ENCODE measurements at regions not wholly inside any gene's neighbourhood (a gene's known extent, or its start where the extent isn't known, plus 50 kb on each side); places are given as distances from the start of the nearest gene placed in this dataset.

DNA sequence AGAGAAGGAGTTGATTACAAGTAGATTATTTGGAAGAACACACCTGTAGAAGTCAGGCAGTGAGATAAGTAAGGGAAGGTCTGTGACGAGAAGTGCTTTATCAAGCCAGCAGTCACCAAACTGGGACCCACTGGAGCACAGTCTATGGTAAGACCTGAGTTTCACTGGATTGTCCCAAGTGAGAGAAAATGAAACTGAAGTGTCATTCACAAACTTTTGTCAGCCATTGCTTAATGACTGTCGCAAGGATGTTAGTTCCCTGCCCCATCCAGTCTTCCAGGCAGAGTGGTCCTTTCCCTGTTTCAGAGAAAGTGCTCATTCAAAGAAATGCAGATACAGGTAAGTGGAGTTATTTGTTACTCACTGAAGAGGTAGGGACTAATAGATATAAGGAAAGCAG lies 728.0 kb upstream of the TENM4 start:
- WGBS, 2 donors, result 88 to 90% methylated on average over 2 of the region's 2 CpGs
- no peak overlapping the region for H3K4me3 ChIP-seq
- no peaks in the 10 kb centered on the region for H3K36me3 ChIP-seq
- DNase-seq (no peak), ATAC-seq (ENCODE audit: low FRiP score in 2 of 2) (no peak)
- H3K9me3 ChIP-seq, result peaks cover 0 to 4% (median 0%) of the 10 kb centered on the region in 4 donors
- no peaks in the 10 kb centered on the region for H3K4me1 ChIP-seq
- TF ChIP-seq, protein P1, sequence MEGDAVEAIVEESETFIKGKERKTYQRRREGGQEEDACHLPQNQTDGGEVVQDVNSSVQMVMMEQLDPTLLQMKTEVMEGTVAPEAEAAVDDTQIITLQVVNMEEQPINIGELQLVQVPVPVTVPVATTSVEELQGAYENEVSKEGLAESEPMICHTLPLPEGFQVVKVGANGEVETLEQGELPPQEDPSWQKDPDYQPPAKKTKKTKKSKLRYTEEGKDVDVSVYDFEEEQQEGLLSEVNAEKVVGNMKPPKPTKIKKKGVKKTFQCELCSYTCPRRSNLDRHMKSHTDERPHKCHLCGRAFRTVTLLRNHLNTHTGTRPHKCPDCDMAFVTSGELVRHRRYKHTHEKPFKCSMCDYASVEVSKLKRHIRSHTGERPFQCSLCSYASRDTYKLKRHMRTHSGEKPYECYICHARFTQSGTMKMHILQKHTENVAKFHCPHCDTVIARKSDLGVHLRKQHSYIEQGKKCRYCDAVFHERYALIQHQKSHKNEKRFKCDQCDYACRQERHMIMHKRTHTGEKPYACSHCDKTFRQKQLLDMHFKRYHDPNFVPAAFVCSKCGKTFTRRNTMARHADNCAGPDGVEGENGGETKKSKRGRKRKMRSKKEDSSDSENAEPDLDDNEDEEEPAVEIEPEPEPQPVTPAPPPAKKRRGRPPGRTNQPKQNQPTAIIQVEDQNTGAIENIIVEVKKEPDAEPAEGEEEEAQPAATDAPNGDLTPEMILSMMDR (IDR thresholded peaks at IDR 0.05), result no peak
- TF ChIP-seq POLR2A (IDR thresholded peaks at IDR 0.05) (no peak), EP300 (IDR thresholded peaks at IDR 0.05) (no peak), POLR2AphosphoS5 (IDR thresholded peaks at IDR 0.05) (no peak)
- H3K27me3 ChIP-seq, result no peaks in the 10 kb centered on the region
- H3K27ac ChIP-seq, result no peak overlapping the region

DNA sequence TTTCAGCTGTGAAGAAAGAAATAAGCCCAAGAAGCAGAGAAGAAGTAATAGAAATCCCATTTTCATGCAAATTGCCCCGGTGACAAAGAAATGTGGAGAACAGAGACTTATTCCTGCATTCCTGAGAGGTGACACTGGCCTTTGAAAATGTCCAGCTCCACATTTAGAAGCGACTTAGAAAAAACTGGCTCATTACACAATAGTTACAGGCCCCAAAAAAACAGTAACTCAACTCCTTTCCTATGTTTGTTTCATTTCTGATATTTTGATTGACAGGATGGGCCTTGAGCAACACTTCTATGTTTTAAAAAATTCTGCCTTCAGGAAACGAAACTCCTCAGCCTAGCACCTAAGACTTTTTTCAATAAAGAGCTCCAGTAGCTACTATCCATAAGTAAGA lies 726.9 kb upstream of the TENM4 start:
- Histone ChIP-seq H3K27me3 (no peaks in the 10 kb centered on the region), H3K4me3 (no peak overlapping the region), H3K27ac (no peak overlapping the region), H3K36me3 (no peaks in the 10 kb centered on the region), H3K4me1 (no peaks in the 10 kb centered on the region), H3K9me3 (peaks cover 0 to 4% (median 0%) of the 10 kb centered on the region in 4 donors)
- no peak for DNase-seq
- 41 to 42% methylated on average over 3 of the region's 3 CpGs for WGBS, 2 donors
- TF ChIP-seq POLR2AphosphoS5 (IDR thresholded peaks at IDR 0.05) (no peak), EP300 (IDR thresholded peaks at IDR 0.05) (no peak), POLR2A (IDR thresholded peaks at IDR 0.05) (no peak)
- TF ChIP-seq, protein P1 (IDR thresholded peaks at IDR 0.05), result no peak
- no peak for ATAC-seq (ENCODE audit: low FRiP score in 2 of 2)

DNA sequence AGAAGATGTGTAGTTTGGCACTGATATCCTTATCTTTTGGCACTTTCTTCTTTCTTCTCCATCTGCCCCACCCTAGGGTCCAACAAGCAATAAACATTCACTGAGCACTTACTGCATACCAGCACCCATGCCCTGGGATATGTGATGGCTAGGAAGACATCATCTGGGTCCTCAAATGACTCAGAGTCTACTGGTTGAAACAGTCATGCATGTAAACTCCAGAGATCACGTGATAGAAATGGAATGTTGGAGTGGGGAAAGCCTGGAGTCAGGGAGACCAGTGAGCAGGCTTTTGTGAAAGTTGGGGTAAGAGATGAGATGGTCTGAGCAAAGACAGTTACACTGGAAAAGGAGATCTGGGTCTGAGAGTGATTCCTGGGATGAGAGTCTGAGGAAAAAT lies 724.9 kb upstream of the TENM4 start:
- TF ChIP-seq POLR2A (IDR thresholded peaks at IDR 0.05), result no peak
- TF ChIP-seq, protein P1 (IDR thresholded peaks at IDR 0.05), result no peak
- no peak for TF ChIP-seq EP300 (IDR thresholded peaks at IDR 0.05)
- TF ChIP-seq POLR2AphosphoS5 (IDR thresholded peaks at IDR 0.05), result no peak
- ATAC-seq (ENCODE audit: low FRiP score in 2 of 2), result no peak
- 23 to 76% methylated on average over 1 of the region's 1 CpG for WGBS, 2 donors
- Histone ChIP-seq H3K9me3 (peaks cover 0 to 4% (median 0%) of the 10 kb centered on the region in 4 donors), H3K36me3 (no peaks in the 10 kb centered on the region), H3K4me1 (no peaks in the 10 kb centered on the region), H3K27me3 (no peaks in the 10 kb centered on the region), H3K4me3 (no peak overlapping the region), H3K27ac (no peak overlapping the region)
- no peak for DNase-seq

DNA sequence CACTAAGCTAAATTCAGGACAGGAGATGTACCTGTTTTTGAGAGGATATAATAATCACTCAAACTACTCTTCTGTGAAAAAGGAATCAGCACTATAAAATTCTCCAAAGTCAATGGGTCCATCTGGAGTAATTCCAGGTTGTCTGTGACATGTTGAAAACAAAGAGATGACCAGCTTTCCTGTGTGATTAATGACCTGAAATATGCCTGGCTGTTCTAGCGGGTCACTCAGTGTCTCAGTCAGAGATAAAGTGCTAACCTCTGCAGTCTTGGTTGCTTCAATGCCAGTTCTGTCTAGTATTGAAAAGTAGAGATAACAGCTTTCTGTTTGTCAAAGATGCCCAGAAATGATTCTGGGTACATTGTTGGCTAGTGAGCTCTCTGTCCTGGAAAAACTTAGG lies 722.6 kb upstream of the TENM4 start:
- H3K9me3 ChIP-seq, result no peaks in the 10 kb centered on the region
- H3K27me3 ChIP-seq, result no peaks in the 10 kb centered on the region
- H3K4me3 ChIP-seq, result no peak overlapping the region
- H3K4me1 ChIP-seq, result no peaks in the 10 kb centered on the region
- H3K27ac ChIP-seq, result no peak overlapping the region
- no peak for DNase-seq
- H3K36me3 ChIP-seq, result no peaks in the 10 kb centered on the region
- ATAC-seq (ENCODE audit: low FRiP score in 2 of 2), result no peak
- TF ChIP-seq, protein P1 (IDR thresholded peaks at IDR 0.05), result no peak
- TF ChIP-seq POLR2AphosphoS5 (IDR thresholded peaks at IDR 0.05) (no peak), POLR2A (IDR thresholded peaks at IDR 0.05) (no peak), EP300 (IDR thresholded peaks at IDR 0.05) (no peak)
- WGBS, 2 donors, result 33 to 63% methylated on average over 1 of the region's 1 CpG

DNA sequence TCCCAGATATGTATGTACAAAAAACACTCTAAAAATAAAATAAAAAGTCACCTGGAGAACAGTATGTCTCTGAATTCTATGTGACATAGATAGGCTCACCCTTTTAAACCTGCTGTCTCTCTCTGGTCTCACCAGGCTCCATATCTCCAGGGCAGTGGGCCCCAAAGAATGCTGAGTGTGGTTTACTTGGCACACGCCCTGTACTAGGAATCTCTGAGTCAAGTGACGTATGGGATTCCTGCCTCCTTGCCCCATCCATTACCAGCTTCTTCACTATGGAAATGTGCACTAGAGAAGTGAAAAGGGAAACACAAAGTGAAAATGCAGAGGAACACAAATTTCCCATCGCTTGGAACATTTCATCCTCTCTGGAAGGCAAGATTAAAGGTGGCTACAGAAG lies 722.2 kb upstream of the TENM4 start:
- Histone ChIP-seq H3K4me1 (no peaks in the 10 kb centered on the region), H3K27ac (no peak overlapping the region), H3K27me3 (no peaks in the 10 kb centered on the region), H3K4me3 (no peak overlapping the region), H3K9me3 (no peaks in the 10 kb centered on the region), H3K36me3 (no peaks in the 10 kb centered on the region)
- TF ChIP-seq, protein P1 (IDR thresholded peaks at IDR 0.05), result no peak
- no peak for TF ChIP-seq POLR2AphosphoS5 (IDR thresholded peaks at IDR 0.05)
- TF ChIP-seq POLR2A (IDR thresholded peaks at IDR 0.05), result no peak
- no peak for TF ChIP-seq EP300 (IDR thresholded peaks at IDR 0.05)
- ATAC-seq (ENCODE audit: low FRiP score in 2 of 2) (no peak), DNase-seq (no peak)
- WGBS, 2 donors, result 60 to 72% methylated on average over 3 of the region's 3 CpGs
